PFSK-1 (cell line): ENCODE measurements at regions not wholly inside any gene's neighbourhood (a gene's known extent, or its start where the extent isn't known, plus 50 kb on each side); places are given as distances from the start of the nearest gene placed in this dataset.

Experiments
- FOXP2 ChIP-seq: optimal IDR thresholded peaks from 2 replicates; pipeline ENCODE3; 2011; ENCODE audit warnings: borderline replicate concordance, control low read depth, inconsistent platforms; ENCODE audit not compliant: insufficient read depth; ENCODE audit errors: extremely low read length, extremely low read depth
- POLR2AphosphoS5 ChIP-seq: IDR thresholded peaks from 2 replicates; pipeline ENCODE4 v1.6.1; 2012; ENCODE audit warnings: low read depth, mild to moderate bottlenecking, control low read depth, low read length, moderate library complexity
- REST ChIP-seq, 2 experiments: IDR thresholded peaks; 2 replicates each; pipeline versions ENCODE4 v1.6.1 to v1.8.0; 2011 to 2012; ENCODE audit warnings: low read depth in 2 of 2, low read length in 2 of 2, control low read depth in 1 of 2, inconsistent platforms in 1 of 2, mild to moderate bottlenecking in 1 of 2, moderate library complexity in 1 of 2; ENCODE audit not compliant: insufficient read depth in 1 of 2
- SIN3A ChIP-seq: IDR thresholded peaks from 2 replicates; pipeline ENCODE4 v1.6.1; 2012; ENCODE audit warnings: mild to moderate bottlenecking, low read length, moderate library complexity, borderline replicate concordance; ENCODE audit not compliant: insufficient read depth
- TAF1 ChIP-seq: IDR thresholded peaks from 2 replicates; pipeline ENCODE4 v1.6.1; 2012; ENCODE audit warnings: low read length, control low read depth, borderline replicate concordance; ENCODE audit not compliant: insufficient read depth

DNA sequence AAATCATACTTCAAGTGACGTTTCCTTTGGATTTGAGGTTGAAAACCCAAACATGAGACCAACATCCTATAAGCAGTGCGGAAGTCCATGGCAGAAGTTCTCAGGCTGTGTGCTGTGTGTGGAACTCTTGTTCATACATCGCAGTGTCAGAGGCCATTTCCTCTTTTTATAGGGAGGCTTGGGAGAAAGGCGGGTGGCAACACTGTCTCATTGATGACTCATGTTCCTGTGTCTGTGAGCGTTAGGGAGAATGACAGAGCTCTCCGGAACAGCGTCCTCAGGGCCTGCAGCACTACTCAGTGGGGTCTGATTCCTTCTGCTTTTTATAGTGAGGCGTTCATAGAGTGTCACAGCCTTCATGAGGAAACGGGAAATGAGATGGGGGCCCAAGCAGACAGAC, 98.8 kb upstream of the BASP1 start:
- 0 out of 4 replicates have a peak, but pooled peaks of 1 of the 2 experiments have one; percentile 22 for TF ChIP-seq REST (IDR thresholded peaks at IDR 0.05; ENCODE audit: insufficient read depth in 1 of 2, low read depth in 2 of 2, low read length in 2 of 2)
- TF ChIP-seq TAF1, result no peak
- no peak for TF ChIP-seq SIN3A
- TF ChIP-seq POLR2AphosphoS5, result no peak
- TF ChIP-seq FOXP2, result peak; percentile 18

DNA sequence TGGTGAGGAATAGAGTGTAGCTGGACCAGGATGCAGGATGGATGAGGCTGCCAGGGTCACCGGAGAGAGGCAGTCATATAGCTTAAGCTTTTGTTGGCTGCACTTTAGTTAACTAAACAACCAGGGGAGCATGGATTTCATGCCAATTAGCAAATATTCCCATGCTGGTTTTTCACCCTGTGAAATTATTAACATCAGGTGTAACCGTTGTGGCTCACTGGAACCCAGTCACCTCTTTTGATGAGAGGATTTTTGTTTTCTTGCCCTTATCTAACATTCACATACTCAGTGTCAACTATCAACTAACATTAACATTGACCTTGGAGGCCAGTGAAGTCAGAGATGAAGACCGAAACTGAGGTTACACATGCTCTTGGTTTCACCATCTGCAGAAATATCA, 97.2 kb upstream of the BASP1 start:
- TF ChIP-seq SIN3A (no peak), POLR2AphosphoS5 (no peak), FOXP2 (no peak), REST (IDR thresholded peaks at IDR 0.05; ENCODE audit: insufficient read depth in 1 of 2, low read depth in 2 of 2, low read length in 2 of 2) (no peak), TAF1 (no peak)

DNA sequence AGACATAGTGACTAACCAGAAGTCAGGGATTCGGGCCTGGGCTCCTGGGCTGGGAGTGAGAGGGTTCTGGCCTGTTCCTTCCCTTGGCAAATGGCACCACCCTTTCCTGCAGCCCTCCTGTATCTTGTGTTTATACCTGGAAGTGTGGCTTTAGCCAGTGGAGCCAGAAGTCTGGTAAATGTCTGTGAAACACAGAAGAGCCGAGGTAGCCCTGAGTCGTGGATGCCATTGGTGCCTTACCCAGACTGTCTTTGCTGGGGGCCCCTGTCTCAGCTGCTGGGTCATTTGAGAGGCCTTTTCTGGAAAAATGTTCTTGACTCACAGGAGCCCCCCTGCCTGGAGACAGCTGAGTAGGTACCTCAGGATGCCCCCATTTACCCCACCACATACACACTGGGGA, 95.7 kb upstream of the BASP1 start:
- TF ChIP-seq FOXP2, result no peak
- TF ChIP-seq SIN3A, result no peak
- no peak for TF ChIP-seq REST (IDR thresholded peaks at IDR 0.05; ENCODE audit: insufficient read depth in 1 of 2, low read depth in 2 of 2, low read length in 2 of 2)
- TF ChIP-seq TAF1, result no peak
- TF ChIP-seq POLR2AphosphoS5, result no peak

GRCh38 chr5:17123010-17123409, 94.4 kb upstream of the BASP1 start:
- no peak for TF ChIP-seq SIN3A
- TF ChIP-seq FOXP2, result no peak
- no peak for TF ChIP-seq TAF1
- no peak for TF ChIP-seq REST (IDR thresholded peaks at IDR 0.05; ENCODE audit: insufficient read depth in 1 of 2, low read depth in 2 of 2, low read length in 2 of 2)
- no peak for TF ChIP-seq POLR2AphosphoS5

- TF ChIP-seq POLR2AphosphoS5 (no peak), TAF1 (no peak), SIN3A (no peak), REST (IDR thresholded peaks at IDR 0.05; ENCODE audit: insufficient read depth in 1 of 2, low read depth in 2 of 2, low read length in 2 of 2) (no peak), FOXP2 (no peak)
Observed at GRCh38 chr5:17127743-17128231, 89.6 kb upstream of the BASP1 start.
